ENCODE measurements at regions not wholly inside any gene's neighbourhood (a gene's known extent, or its start where the extent isn't known, plus 50 kb on each side); places are given as distances from the start of the nearest gene placed in this dataset.

GRCh38 chr3:107992976-107993684 lies 97.7 kb downstream of the CD47 start:
- Histone ChIP-seq H3K36me3 (ENCODE audit: control insufficient read depth, insufficient read depth, low read length) (no peaks in the 10 kb centered on the region), H3K4me1 (ENCODE audit: control insufficient read depth, insufficient read depth, low read length) (no peaks in the 10 kb centered on the region), H3K27ac (ENCODE audit: low read length) (no peak overlapping the region), H3K9me3 (ENCODE audit: control insufficient read depth, insufficient read depth, low read length) (no peaks in the 10 kb centered on the region), H3K27me3 (ENCODE audit: control insufficient read depth, insufficient read depth, low read length) (no peaks in the 10 kb centered on the region), H3K4me3 (ENCODE audit: low read length) (no peak overlapping the region)
- DNase-seq (ENCODE audit: low read depth, low spot score), result no peak
- no CpG with 5 or more reads among the region's 9 CpGs for WGBS (ENCODE audit: insufficient coverage, insufficient read length)

GRCh38 chr3:107990926-107991325 lies 99.9 kb downstream of the CD47 start:
- Histone ChIP-seq H3K36me3 (ENCODE audit: control insufficient read depth, insufficient read depth, low read length) (no peaks in the 10 kb centered on the region), H3K4me1 (ENCODE audit: control insufficient read depth, insufficient read depth, low read length) (no peaks in the 10 kb centered on the region), H3K27ac (ENCODE audit: low read length) (no peak overlapping the region), H3K27me3 (ENCODE audit: control insufficient read depth, insufficient read depth, low read length) (no peaks in the 10 kb centered on the region), H3K9me3 (ENCODE audit: control insufficient read depth, insufficient read depth, low read length) (no peaks in the 10 kb centered on the region), H3K4me3 (ENCODE audit: low read length) (no peak overlapping the region)
- DNase-seq (ENCODE audit: low read depth, low spot score), result no peak
- WGBS (ENCODE audit: insufficient coverage, insufficient read length), result no CpG with 5 or more reads among the region's 5 CpGs

- H3K4me1 ChIP-seq (ENCODE audit: control insufficient read depth, insufficient read depth, low read length), result no peaks in the 10 kb centered on the region
Measured at GRCh38 chr3:107990433-107990832, 100.4 kb downstream of the CD47 start.

GRCh38 chr3:107989661-107990060 lies 101.2 kb downstream of the CD47 start:
- Histone ChIP-seq H3K9me3 (ENCODE audit: control insufficient read depth, insufficient read depth, low read length) (no peaks in the 10 kb centered on the region), H3K27ac (ENCODE audit: low read length) (no peak overlapping the region), H3K4me3 (ENCODE audit: low read length) (no peak overlapping the region), H3K4me1 (ENCODE audit: control insufficient read depth, insufficient read depth, low read length) (no peaks in the 10 kb centered on the region), H3K27me3 (ENCODE audit: control insufficient read depth, insufficient read depth, low read length) (no peaks in the 10 kb centered on the region), H3K36me3 (ENCODE audit: control insufficient read depth, insufficient read depth, low read length) (no peaks in the 10 kb centered on the region)
- no CpG with 5 or more reads among the region's 4 CpGs for WGBS (ENCODE audit: insufficient coverage, insufficient read length)
- no peak for DNase-seq (ENCODE audit: low read depth, low spot score)

More at GRCh38 chr3:107990433-107990832, 100.4 kb downstream of the CD47 start:
- no peak for DNase-seq (ENCODE audit: low read depth, low spot score)
- H3K4me3 ChIP-seq (ENCODE audit: low read length), result no peak overlapping the region
- WGBS (ENCODE audit: insufficient coverage, insufficient read length), result no CpG with 5 or more reads among the region's 6 CpGs
- no peaks in the 10 kb centered on the region for H3K9me3 ChIP-seq (ENCODE audit: control insufficient read depth, insufficient read depth, low read length)
- H3K27me3 ChIP-seq (ENCODE audit: control insufficient read depth, insufficient read depth, low read length), result no peaks in the 10 kb centered on the region
- no peak overlapping the region for H3K27ac ChIP-seq (ENCODE audit: low read length)
- H3K36me3 ChIP-seq (ENCODE audit: control insufficient read depth, insufficient read depth, low read length), result no peaks in the 10 kb centered on the region

- DNase-seq (ENCODE audit: low read depth, low spot score), result no peak
- Histone ChIP-seq H3K9me3 (ENCODE audit: control insufficient read depth, insufficient read depth, low read length) (no peaks in the 10 kb centered on the region), H3K27me3 (ENCODE audit: control insufficient read depth, insufficient read depth, low read length) (no peaks in the 10 kb centered on the region), H3K27ac (ENCODE audit: low read length) (no peak overlapping the region), H3K4me1 (ENCODE audit: control insufficient read depth, insufficient read depth, low read length) (no peaks in the 10 kb centered on the region), H3K4me3 (ENCODE audit: low read length) (no peak overlapping the region), H3K36me3 (ENCODE audit: control insufficient read depth, insufficient read depth, low read length) (no peaks in the 10 kb centered on the region)
- WGBS (ENCODE audit: insufficient coverage, insufficient read length), result no CpG with 5 or more reads among the region's 6 CpGs
Measured at GRCh38 chr3:107988460-107989175, 102.2 kb downstream of the CD47 start.

- Histone ChIP-seq H3K36me3 (ENCODE audit: control insufficient read depth, insufficient read depth, low read length) (no peaks in the 10 kb centered on the region), H3K27ac (ENCODE audit: low read length) (no peak overlapping the region), H3K9me3 (ENCODE audit: control insufficient read depth, insufficient read depth, low read length) (no peaks in the 10 kb centered on the region), H3K27me3 (ENCODE audit: control insufficient read depth, insufficient read depth, low read length) (no peaks in the 10 kb centered on the region), H3K4me1 (ENCODE audit: control insufficient read depth, insufficient read depth, low read length) (no peaks in the 10 kb centered on the region), H3K4me3 (ENCODE audit: low read length) (no peak overlapping the region)
- DNase-seq (ENCODE audit: low read depth, low spot score), result no peak
- no CpG with 5 or more reads among the region's 8 CpGs for WGBS (ENCODE audit: insufficient coverage, insufficient read length)
Measured at GRCh38 chr3:107987036-107987939, 103.5 kb downstream of the CD47 start.

- H3K27ac ChIP-seq (ENCODE audit: low read length), result no peak overlapping the region
- H3K9me3 ChIP-seq (ENCODE audit: control insufficient read depth, insufficient read depth, low read length), result no peaks in the 10 kb centered on the region
- H3K4me3 ChIP-seq (ENCODE audit: low read length), result no peak overlapping the region
- no peaks in the 10 kb centered on the region for H3K4me1 ChIP-seq (ENCODE audit: control insufficient read depth, insufficient read depth, low read length)
- no peak for DNase-seq (ENCODE audit: low read depth, low spot score)
- no peaks in the 10 kb centered on the region for H3K27me3 ChIP-seq (ENCODE audit: control insufficient read depth, insufficient read depth, low read length)
- no peaks in the 10 kb centered on the region for H3K36me3 ChIP-seq (ENCODE audit: control insufficient read depth, insufficient read depth, low read length)
- no CpG with 5 or more reads among the region's 4 CpGs for WGBS (ENCODE audit: insufficient coverage, insufficient read length)
Measured at GRCh38 chr3:107986505-107986904, 104.3 kb downstream of the CD47 start.

GRCh38 chr3:107985496-107985895 lies 105.3 kb downstream of the CD47 start:
- no peak overlapping the region for H3K4me3 ChIP-seq (ENCODE audit: low read length)
- no peaks in the 10 kb centered on the region for H3K27me3 ChIP-seq (ENCODE audit: control insufficient read depth, insufficient read depth, low read length)
- H3K36me3 ChIP-seq (ENCODE audit: control insufficient read depth, insufficient read depth, low read length), result no peaks in the 10 kb centered on the region
- no peak for DNase-seq (ENCODE audit: low read depth, low spot score)
- H3K27ac ChIP-seq (ENCODE audit: low read length), result no peak overlapping the region
- WGBS (ENCODE audit: insufficient coverage, insufficient read length), result no CpG with 5 or more reads among the region's 4 CpGs
- H3K9me3 ChIP-seq (ENCODE audit: control insufficient read depth, insufficient read depth, low read length), result no peaks in the 10 kb centered on the region
- H3K4me1 ChIP-seq (ENCODE audit: control insufficient read depth, insufficient read depth, low read length), result no peaks in the 10 kb centered on the region

GRCh38 chr3:107983247-107983646 lies 107.6 kb downstream of the CD47 start:
- no peaks in the 10 kb centered on the region for H3K9me3 ChIP-seq (ENCODE audit: control insufficient read depth, insufficient read depth, low read length)
- no peak overlapping the region for H3K27ac ChIP-seq (ENCODE audit: low read length)
- H3K36me3 ChIP-seq (ENCODE audit: control insufficient read depth, insufficient read depth, low read length), result no peaks in the 10 kb centered on the region
- H3K4me1 ChIP-seq (ENCODE audit: control insufficient read depth, insufficient read depth, low read length), result no peaks in the 10 kb centered on the region
- no CpG with 5 or more reads among the region's 3 CpGs for WGBS (ENCODE audit: insufficient coverage, insufficient read length)
- no peaks in the 10 kb centered on the region for H3K27me3 ChIP-seq (ENCODE audit: control insufficient read depth, insufficient read depth, low read length)
- no peak overlapping the region for H3K4me3 ChIP-seq (ENCODE audit: low read length)
- DNase-seq (ENCODE audit: low read depth, low spot score), result no peak

GRCh38 chr3:107982165-107982564 lies 108.7 kb downstream of the CD47 start:
- WGBS (ENCODE audit: insufficient coverage, insufficient read length), result no CpG with 5 or more reads among the region's 1 CpG
- DNase-seq (ENCODE audit: low read depth, low spot score), result no peak

More at GRCh38 chr3:107982165-107982564, 108.7 kb downstream of the CD47 start:
- Histone ChIP-seq H3K9me3 (ENCODE audit: control insufficient read depth, insufficient read depth, low read length) (no peaks in the 10 kb centered on the region), H3K4me1 (ENCODE audit: control insufficient read depth, insufficient read depth, low read length) (no peaks in the 10 kb centered on the region), H3K27ac (ENCODE audit: low read length) (no peak overlapping the region), H3K27me3 (ENCODE audit: control insufficient read depth, insufficient read depth, low read length) (no peaks in the 10 kb centered on the region), H3K36me3 (ENCODE audit: control insufficient read depth, insufficient read depth, low read length) (no peaks in the 10 kb centered on the region), H3K4me3 (ENCODE audit: low read length) (no peak overlapping the region)
